OCI-LY7 (cell line): ENCODE measurements at regions not wholly inside any gene's neighbourhood (a gene's known extent, or its start where the extent isn't known, plus 50 kb on each side); places are given as distances from the start of the nearest gene placed in this dataset.

ENCODE experiments used
- EZH2phosphoT487 ChIP-seq: fragments of 200-600 bp; sonication (generic); IDR thresholded peaks from 2 replicates; pipeline ENCODE4 v1.6.1; 2018; ENCODE audit warnings: low read depth, borderline replicate concordance, mild to moderate bottlenecking, mixed run types, antibody characterized with exemption, low read length, moderate library complexity, mixed read lengths
- TF ChIP-seq, protein P1 (sequence below): fragments of 200-600 bp; sonication (generic); conservative IDR thresholded peaks from 2 replicates; pipeline ENCODE4 v1.5.1; 2014; ENCODE audit warnings: mild to moderate bottlenecking, antibody characterized with exemption, low read length, moderate library complexity, mixed read lengths

- TF ChIP-seq, protein P1, sequence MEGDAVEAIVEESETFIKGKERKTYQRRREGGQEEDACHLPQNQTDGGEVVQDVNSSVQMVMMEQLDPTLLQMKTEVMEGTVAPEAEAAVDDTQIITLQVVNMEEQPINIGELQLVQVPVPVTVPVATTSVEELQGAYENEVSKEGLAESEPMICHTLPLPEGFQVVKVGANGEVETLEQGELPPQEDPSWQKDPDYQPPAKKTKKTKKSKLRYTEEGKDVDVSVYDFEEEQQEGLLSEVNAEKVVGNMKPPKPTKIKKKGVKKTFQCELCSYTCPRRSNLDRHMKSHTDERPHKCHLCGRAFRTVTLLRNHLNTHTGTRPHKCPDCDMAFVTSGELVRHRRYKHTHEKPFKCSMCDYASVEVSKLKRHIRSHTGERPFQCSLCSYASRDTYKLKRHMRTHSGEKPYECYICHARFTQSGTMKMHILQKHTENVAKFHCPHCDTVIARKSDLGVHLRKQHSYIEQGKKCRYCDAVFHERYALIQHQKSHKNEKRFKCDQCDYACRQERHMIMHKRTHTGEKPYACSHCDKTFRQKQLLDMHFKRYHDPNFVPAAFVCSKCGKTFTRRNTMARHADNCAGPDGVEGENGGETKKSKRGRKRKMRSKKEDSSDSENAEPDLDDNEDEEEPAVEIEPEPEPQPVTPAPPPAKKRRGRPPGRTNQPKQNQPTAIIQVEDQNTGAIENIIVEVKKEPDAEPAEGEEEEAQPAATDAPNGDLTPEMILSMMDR = no peak
- no peak for TF ChIP-seq EZH2phosphoT487
Observed at GRCh38 chr18:57981308-57982028, 62.6 kb upstream of the NEDD4L start.
